Ishikawa (cell line): ENCODE measurements at regions not wholly inside any gene's neighbourhood (a gene's known extent, or its start where the extent isn't known, plus 50 kb on each side); places are given as distances from the start of the nearest gene placed in this dataset.

Source experiments
- CEBPB ChIP-seq: IDR thresholded peaks from 2 replicates; pipeline ENCODE4 v1.6.1; 2012
- CREB1 ChIP-seq: IDR thresholded peaks from 2 replicates; pipeline ENCODE4 v1.6.1; 2012; ENCODE audit warnings: low read depth
- EGR1 ChIP-seq: IDR thresholded peaks from 2 replicates; pipeline ENCODE4 v1.6.1; 2012
- FOXM1 ChIP-seq: IDR thresholded peaks from 2 replicates; pipeline ENCODE4 v1.6.1; 2012; ENCODE audit warnings: low read depth, borderline replicate concordance
- MAX ChIP-seq: IDR thresholded peaks from 2 replicates; pipeline ENCODE4 v1.6.1; 2012
- RAD21 ChIP-seq: IDR thresholded peaks from 2 replicates; pipeline ENCODE4 v1.6.1; 2012; ENCODE audit warnings: low read depth
- REST ChIP-seq: IDR thresholded peaks from 2 replicates; pipeline ENCODE4 v1.6.1; 2012; ENCODE audit warnings: low read depth, mild to moderate bottlenecking
- TAF1 ChIP-seq: IDR thresholded peaks from 2 replicates; pipeline ENCODE4 v1.6.1; 2012; ENCODE audit warnings: low read depth, mild to moderate bottlenecking
- TCF12 ChIP-seq: IDR thresholded peaks from 2 replicates; pipeline ENCODE4 v1.6.1; 2012; ENCODE audit warnings: low read depth
- TEAD4 ChIP-seq: IDR thresholded peaks from 2 replicates; pipeline ENCODE4 v1.6.1; 2012
- YY1 ChIP-seq: IDR thresholded peaks from 2 replicates; pipeline ENCODE4 v1.6.1; 2012; ENCODE audit warnings: low read depth
- ZBTB7A ChIP-seq: IDR thresholded peaks from 2 replicates; pipeline ENCODE4 v1.6.1; 2012; ENCODE audit warnings: low read depth

- TF ChIP-seq TAF1 (no peak), FOXM1 (no peak), YY1 (no peak), RAD21 (no peak), MAX (no peak), TEAD4 (no peak), CEBPB (no peak), CREB1 (no peak), EGR1 (no peak), REST (no peak), TCF12 (no peak), ZBTB7A (no peak)
Measured at GRCh38 chr1:72564749-72565148, 282.4 kb upstream of the NEGR1 start.
